Thyroid gland (tissue), 4 donors: ENCODE measurements at regions not wholly inside any gene's neighbourhood (a gene's known extent, or its start where the extent isn't known, plus 50 kb on each side); places are given as distances from the start of the nearest gene placed in this dataset.

Source experiments
- DNase-seq, 2 donors: peaks; one replicate each; pipeline ENCODE4 v3.0.0-alpha.2; 2019
- H3K27ac ChIP-seq, 3 donors: fragments of 200-600 bp; sonication (generic); 1 replicate in 2 of 3; 2 replicates in 1 of 3; pipeline ENCODE4 v1.5.1; 2016 to 2019; ENCODE audit warnings: mild to moderate bottlenecking in 1 of 3, moderate library complexity in 1 of 3
- H3K27me3 ChIP-seq: fragments of 200-600 bp; sonication (generic); one replicate; pipeline ENCODE4 v1.5.1; 2019
- H3K36me3 ChIP-seq, 2 donors: fragments of 200-600 bp; sonication (generic); one replicate each; pipeline ENCODE4 v1.5.1; 2016 to 2019
- H3K4me1 ChIP-seq, 2 donors: fragments of 200-600 bp; sonication (generic); one replicate each; pipeline ENCODE4 v1.5.1; 2017 to 2019
- H3K4me3 ChIP-seq, 3 donors: fragments of 200-600 bp; sonication (generic); replicated peaks in 1 of 3; 1 replicate in 2 of 3; 2 replicates in 1 of 3; pipeline ENCODE4 v1.5.1; 2016; ENCODE audit warnings: mild to moderate bottlenecking in 1 of 3
- H3K9me3 ChIP-seq: fragments of 200-600 bp; sonication (generic); one replicate; pipeline ENCODE4 v1.5.1; 2017
- POLR2A ChIP-seq, 2 donors: fragments of 450-650 bp; IDR thresholded peaks; one replicate each; pipeline ENCODE4 v1.6.1; 2017; ENCODE audit warnings: antibody characterized with exemption in 2 of 2, mild to moderate bottlenecking in 2 of 2, moderate library complexity in 1 of 2
- intact Hi-C: fragments of 100-400 bp; cut with DNase I; formaldehyde crosslinking; loops from one replicate; pipeline ENCODE4 v1.15.1; 2023
- TF ChIP-seq, protein P1 (sequence below), 6 experiments: fragments of 200-600 bp in 3 of 6; fragments of 450-650 bp in 3 of 6; sonication (generic) in 3 of 6; IDR thresholded peaks; one replicate each; pipeline ENCODE4 v1.5.1; 2016 to 2019; ENCODE audit warnings: antibody characterized with exemption in 6 of 6, mild to moderate bottlenecking in 2 of 6, inconsistent platforms in 1 of 6, moderate library complexity in 1 of 6

- Histone ChIP-seq H3K36me3 (no peaks in the 10 kb centered on the region), H3K27ac (no peak overlapping the region), H3K9me3 (no peaks in the 10 kb centered on the region), H3K4me3 (no peak overlapping the region), H3K4me1 (peaks cover 6 to 8% of the 10 kb centered on the region in 2 donors), H3K27me3 (no peaks in the 10 kb centered on the region)
- intact Hi-C loops = no loop called here
- TF ChIP-seq POLR2A (IDR thresholded peaks at IDR 0.05) = no peak
- TF ChIP-seq, protein P1, sequence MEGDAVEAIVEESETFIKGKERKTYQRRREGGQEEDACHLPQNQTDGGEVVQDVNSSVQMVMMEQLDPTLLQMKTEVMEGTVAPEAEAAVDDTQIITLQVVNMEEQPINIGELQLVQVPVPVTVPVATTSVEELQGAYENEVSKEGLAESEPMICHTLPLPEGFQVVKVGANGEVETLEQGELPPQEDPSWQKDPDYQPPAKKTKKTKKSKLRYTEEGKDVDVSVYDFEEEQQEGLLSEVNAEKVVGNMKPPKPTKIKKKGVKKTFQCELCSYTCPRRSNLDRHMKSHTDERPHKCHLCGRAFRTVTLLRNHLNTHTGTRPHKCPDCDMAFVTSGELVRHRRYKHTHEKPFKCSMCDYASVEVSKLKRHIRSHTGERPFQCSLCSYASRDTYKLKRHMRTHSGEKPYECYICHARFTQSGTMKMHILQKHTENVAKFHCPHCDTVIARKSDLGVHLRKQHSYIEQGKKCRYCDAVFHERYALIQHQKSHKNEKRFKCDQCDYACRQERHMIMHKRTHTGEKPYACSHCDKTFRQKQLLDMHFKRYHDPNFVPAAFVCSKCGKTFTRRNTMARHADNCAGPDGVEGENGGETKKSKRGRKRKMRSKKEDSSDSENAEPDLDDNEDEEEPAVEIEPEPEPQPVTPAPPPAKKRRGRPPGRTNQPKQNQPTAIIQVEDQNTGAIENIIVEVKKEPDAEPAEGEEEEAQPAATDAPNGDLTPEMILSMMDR (IDR thresholded peaks at IDR 0.05) = no peak
- no peak for DNase-seq
These were observed 50.0 kb upstream of the TANC1 start for GRCh38 chr2:158918452-158918851.
